CD4-positive, alpha-beta T cell treated with Interleukin-15 for 1 hour (primary cell): ENCODE measurements at regions not wholly inside any gene's neighbourhood (a gene's known extent, or its start where the extent isn't known, plus 50 kb on each side); places are given as distances from the start of the nearest gene placed in this dataset.
"Not testable (repeated sequence)": the region's sequence is repeated elsewhere in the genome, so short reads cannot be mapped to it uniquely, and the experiment has no call there.

Experiments used
- DNase-seq: peaks from one replicate; pipeline ENCODE4 v3.0.0-alpha.2; 2020

DNA sequence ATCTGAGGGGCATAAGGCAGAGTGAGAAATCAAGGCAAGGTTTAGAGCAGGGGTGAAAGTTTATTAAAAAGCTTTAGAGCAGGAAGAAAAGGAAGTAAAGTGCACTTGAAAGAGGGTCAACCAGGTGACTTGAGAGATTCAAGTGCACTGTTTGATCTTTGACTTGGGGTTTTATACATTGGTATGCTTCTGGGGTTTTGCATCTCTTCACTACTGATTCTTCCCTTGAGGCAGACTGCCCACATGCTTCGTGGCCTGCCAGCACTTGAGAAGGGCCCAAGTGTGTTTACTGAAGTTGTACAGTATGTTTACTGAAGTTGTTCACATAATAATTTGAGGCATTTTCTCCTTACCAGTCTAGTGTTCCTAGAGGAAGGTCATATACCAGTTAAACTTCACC, 367.0 kb upstream of the UBE2E2 start:
- DNase-seq: no peak

DNA sequence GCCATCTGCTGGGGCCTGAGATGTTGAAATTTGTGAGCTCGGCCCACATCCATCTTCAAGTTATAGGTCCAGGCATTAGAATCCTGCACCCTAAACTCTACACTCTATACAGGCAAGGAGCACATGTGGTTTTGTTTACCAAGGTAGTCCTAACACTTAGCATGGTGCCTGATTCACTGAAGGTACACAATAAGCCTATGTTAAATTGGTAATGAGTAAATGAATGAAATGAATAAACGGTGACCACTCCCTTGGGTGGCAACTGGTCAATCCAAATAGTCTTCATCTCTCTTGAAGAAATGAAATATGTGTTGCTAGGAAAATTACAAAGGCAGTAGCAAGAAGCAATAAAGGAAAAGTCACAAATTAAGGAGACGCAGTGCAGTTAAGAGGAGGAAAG, 359.3 kb upstream of the UBE2E2 start:
- DNase-seq: no peak

DNA sequence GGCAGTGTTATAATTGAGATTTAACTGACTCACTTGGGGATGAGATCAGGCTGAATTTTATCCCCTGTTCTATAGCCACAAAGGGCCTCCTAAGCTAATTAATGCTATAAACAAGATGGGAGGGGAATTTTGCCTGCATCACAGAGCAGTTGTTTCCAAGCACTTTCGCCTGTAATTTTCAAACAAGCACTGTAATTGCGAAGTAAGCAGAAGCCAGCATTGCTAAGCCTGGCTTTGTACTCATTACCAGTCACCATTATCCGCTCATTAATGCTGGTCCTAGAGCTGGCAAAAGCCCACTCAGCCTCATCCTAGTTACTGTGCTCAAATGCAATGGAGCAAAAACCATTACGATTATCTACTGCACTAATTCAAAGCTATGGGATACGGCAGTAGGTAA, 356.6 kb upstream of the UBE2E2 start:
- no peak for DNase-seq

DNA sequence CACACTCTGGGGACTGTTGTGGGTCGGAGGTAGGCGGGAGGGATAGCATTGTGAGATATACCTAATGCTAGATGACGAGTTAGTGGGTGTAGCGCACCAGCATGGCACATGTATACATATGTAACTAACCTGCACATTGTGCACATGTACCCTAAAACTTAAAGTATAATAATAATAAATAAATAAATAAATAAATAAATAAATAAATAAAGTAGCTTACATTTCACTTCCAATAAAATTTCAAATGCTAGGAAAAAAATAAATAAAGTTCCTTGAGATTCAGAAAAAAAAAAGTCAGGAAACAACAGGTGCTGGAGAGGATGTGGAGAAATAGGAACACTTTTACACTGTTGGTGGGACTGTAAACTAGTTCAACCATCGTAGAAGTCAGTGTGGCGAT, 353.5 kb upstream of the UBE2E2 start:
- not testable (repeated sequence) for DNase-seq

DNA sequence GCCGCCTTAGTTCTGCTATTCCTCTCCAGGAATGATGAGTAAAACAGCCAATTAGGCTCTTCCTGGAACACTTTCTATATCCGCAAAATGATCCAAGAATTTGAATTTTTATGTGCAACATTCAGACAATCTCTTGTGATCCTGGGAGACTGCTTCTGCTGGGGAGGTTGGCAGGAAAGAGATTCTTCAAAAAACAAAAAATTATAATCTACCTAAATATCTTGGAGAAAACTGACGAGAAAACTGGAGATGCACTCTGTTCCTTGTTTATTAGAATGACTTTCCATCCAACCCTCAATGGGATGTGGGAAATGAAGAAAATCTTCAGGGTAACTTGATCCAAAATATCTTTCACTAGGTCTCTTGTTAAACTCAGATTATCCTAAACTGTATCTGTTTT, 346.3 kb upstream of the UBE2E2 start:
- DNase-seq: no peak

DNA sequence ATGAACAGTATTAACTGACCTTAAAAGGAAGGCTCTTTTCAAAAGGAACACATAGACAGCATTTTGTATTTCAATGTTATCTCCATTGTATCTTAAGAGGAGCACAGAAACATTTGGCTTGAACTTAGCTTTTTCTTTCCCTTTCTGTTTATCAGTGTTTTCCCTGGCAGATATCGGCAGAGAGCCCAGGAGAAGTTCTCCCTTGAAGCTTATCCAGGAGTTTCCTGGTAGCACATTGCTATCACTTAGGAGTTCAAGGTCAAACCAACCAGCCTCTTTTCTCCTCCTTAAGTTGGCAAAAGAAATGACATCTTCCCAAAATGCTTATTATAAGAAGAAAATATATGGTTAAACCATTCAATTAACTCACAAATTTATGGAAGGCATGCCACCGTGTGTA, 344.6 kb upstream of the UBE2E2 start:
- no peak for DNase-seq

DNA sequence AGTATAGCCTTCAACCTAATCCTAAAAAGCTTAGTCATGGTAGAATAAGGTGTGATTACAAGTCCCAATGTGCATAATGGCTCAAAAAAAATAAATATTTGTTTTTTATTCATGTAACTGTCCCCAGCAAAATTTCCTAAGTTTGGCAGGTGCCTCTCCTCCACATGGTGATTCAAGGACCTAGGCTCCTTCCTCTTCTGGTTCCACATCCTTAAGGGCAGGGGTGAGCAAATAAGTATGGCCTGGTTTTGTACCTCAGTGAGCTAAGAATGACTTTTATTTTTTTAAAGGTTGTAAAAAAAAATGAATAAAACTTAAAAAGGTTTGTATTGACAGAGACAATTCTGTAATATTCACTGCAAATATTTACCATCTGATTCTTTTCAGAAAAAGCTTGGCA, 343.5 kb upstream of the UBE2E2 start:
- no peak for DNase-seq

DNA sequence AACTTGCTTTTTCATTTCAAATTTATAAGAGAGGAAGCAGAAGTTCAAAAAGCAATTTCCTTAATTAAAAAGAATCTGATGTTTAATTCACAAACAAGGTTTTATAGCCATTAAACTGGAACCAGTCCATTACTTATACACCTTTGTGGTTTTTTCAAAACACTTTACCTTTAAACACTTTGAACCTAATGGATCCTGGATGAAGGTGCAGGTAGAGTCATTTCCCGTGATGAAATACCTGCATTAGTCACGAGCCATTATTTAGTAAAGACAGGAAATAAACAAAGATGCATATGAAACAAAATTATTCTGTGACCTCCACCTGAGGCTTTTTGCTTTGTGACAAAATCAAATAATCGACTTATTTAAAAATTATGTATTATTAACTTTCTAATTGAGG, 341.7 kb upstream of the UBE2E2 start:
- DNase-seq: no peak

DNA sequence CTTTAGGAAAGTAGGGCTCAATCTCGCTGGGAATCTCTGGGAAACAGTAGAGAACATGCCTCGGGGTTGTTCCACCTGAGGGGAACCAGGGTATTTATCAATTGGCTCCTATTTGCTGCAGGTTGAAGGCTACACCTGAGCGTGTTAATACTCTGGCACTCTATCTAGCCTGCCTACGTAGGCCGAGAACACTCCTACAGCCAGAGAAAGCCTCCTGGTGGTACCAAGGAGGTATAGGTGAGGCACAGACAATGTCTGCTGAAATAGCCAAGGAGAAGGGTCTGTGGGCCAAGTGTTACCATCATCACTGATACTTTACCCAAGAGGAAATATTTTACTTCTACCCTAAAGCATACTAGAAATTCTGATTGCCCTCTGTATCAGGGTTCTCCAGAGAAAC, 341.0 kb upstream of the UBE2E2 start:
- DNase-seq: no peak

DNA sequence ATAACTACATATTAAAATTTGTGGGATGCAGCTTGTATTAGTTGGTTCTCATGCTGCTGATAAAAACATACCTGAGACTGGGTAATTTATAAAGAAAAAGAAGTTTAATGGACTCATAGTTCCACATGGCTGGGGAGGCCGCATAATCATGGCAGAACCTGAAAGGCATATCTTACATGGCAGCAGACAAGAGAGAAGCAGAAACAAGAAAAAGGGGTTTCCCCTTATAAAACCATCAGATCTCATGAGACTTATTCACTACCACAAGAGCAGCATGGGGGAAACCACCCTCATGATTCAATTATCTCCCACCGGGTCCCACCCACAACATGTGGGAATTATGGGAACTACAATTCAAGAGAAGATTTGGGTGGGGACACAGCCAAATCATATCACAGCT, 320.3 kb upstream of the UBE2E2 start:
- not testable (repeated sequence) for DNase-seq

DNA sequence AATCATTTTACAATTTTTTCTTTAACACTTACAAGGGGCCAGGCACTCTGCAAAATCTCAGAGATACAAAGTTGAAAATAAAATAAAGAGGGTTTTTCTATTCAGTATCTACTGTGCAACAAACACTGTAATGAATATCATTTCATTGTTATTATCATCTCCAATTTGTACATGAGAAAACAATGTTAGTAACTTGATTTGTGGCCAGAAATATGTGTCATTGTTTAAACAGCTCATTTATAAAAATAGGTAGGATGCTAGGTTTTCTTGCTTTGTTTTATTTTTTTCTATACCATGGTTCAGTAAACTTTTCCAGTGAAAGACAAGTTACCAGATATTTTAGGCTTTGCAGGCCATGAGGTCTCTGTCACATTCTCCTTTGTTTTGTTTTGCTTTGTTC, 318.1 kb upstream of the UBE2E2 start:
- DNase-seq: no peak

DNA sequence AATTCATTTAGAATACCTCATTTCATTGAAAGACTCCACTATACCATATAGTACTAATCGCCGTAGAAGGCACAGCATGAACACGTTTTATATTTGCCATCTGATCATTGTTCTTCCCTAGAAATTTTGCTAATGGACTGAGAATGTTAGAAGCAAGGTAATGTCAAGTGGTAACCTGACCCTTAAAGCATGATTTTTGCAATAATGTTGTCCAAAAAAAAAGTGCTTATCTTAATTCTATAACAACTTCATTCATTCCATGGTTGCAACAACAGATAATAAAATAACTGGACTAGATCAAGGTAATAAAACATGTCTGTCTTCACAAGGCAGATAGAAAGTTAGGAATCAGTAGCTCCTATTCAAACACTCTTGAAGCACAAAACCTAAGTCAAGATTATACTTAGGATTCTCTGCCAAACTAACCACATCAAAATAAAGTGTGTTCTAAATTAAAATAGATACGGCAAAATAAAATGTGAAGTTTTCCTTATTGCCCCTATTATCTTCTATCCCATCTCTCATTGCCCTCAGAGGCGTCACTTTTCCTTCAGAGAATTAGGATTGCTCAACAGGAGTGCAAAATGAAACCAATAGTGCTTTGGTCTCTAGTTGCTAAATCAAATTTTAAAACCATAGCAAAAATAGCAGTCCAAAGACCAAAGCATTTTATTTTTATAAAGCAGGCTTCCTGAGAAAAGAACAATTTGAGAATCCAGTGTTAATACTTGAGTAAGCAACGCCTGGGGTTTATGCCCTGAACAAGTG, 317.4 kb upstream of the UBE2E2 start:
- no peak for DNase-seq

DNA sequence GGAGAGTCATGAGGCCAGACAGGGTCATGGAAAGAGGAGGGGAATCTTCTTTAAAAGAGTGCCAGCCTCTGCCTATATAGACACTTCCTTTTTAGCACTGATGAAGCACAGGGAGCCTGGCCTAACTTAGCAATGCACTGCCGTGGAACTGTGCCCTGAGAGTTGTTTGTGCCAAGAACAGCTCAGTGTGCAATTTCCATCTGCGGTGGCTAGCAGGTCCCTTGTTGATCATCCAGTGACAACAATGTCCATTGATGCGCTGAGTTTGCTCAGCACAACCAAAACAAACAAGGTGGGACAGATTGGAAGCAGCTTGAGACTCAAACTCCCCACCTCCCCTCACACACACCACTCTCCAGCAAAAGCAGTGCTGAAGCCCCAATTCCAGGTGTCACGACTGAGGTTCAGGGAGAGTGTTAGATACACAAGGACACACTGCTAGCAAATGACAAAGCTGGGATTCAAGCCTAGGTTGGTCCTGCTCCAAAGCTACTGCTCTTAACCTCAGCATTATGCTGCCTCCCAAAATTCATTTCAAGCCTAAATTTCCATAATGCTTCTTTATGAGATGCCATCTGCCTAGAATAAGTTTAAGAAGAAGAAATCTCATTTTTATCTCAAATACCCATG, 316.6 kb upstream of the UBE2E2 start:
- DNase-seq: no peak

DNA sequence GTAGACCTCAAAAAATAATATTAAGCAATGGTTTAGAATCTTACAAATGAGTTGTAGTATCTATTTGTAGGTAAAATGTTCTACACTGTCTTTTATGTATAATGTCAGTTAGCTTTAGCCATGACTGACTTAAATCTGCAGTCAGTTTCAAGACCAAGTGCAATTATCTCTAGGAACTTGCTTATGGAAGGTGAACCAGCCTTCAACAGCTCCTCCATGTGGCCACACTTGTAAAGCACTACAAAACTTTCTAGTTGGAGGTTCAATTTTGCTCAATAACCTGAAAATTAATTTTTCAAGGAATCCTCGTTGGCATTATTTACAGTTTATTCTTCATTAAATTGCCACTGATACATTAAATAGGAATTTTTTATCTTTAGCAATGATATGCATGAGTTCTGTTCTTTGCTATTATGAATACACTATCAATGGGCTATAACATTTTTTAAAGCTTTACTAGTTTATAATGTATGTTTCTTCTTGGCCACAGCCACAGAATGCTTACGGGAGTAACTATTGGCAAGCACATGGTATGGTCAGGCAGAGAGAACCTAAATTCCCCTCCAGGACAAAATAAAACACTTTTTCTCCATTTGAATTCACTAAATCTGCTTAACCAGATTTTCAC, 315.3 kb upstream of the UBE2E2 start:
- no peak for DNase-seq

DNA sequence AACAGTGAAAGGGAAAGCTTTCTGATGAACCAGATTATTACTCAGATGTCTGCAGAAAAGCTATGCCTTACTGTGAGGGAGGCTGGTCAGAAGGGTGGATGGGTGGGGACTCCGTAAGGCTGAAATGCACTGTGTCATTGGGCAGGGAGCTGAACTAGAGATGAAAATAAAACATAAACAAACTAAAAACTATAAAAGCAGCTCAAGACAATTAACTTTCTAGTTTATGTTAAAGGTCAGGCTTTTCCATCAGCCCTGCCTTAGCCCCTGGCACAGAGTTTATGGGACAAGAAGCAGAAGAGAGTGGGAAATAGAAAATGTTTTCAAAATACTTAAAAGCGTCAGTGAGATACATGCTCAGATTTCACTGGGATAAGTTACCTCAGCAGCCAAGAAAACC, 310.0 kb upstream of the UBE2E2 start:
- DNase-seq: no peak

DNA sequence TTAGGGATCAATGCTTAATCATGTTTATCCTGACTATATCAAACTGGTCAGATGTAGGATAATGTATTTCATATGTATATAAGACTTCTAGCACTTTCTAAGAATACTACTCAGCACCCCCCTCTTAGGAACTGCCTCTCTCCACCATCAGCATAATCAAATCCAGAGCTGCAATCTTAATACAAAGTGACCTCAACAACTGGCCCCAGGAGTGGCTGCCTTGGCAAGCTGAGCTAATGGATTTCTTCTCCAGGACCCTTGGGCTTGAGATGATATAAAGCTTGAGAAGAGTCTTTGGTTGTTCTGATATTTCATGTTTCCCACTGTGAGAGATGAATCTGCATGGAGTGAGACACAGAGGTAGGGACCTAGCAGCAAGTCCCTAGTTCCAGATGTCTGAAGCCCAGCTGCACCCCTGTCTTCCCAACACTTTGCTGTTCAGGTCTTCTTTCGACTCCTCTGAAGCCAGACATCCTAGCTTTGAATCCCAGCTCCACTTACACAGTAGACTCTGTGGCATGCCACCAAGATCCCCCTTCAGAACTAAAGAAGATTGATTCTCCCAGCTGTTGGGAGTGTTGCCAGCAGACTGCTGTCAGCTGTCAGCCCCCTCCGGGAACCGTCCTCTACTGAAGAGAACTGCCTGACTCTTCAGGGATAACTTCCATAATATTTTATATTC, 309.3 kb upstream of the UBE2E2 start:
- DNase-seq: no peak

DNA sequence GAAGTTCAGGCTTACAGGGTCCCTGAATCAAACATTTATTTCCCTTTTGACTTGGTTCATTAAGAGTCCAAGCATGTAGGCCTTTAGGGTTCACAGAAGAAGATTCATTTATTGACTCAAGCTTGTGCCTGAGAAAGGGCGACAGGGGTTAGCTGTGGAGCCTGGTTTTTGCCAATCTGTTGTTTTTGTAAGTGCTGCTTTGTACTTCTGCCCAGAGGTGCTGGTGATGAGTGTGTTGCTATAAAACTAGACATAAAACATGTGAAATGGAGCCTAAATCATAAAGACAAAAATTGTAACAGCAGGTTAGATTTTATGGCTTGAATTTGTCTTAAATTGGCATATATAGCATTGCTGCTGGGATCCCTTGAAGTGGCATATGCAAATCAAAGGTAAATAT, 308.3 kb upstream of the UBE2E2 start:
- no peak for DNase-seq

DNA sequence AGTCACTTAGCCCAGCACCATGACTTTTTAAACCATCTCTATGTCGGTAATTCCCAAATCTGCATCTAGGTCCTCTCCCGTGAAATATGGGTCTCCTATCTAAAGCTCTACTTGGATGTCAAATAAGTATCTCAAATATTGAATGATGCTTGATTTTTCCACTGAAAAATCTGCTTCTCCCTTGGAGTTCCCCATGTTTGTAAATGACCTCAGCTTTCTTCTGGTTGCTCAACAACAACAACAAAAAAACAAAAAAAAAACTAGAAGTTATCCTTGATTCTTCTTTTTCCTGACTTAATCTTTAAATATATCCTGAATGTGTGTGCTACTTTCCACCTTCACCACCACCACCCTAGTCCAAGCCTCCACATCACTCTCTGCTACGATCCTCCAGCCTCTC, 307.5 kb upstream of the UBE2E2 start:
- DNase-seq: no peak

DNA sequence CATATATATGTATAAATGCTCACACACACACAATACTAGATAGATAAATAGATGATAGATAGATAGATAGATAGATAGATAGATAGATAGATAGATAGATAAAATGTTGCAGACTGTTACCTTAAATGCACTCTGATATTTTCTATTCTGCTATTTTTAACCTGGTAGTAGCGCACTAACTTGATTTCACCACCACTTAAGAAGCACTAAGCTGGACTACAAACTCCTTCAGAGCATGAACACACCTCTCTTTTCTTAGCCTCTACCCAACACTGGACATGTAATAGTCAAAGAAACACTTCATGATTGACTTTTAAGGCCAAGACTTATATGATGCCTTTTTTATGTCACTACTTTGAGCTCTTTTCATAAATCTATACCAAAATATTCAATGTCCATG, 304.6 kb upstream of the UBE2E2 start:
- no peak for DNase-seq

DNA sequence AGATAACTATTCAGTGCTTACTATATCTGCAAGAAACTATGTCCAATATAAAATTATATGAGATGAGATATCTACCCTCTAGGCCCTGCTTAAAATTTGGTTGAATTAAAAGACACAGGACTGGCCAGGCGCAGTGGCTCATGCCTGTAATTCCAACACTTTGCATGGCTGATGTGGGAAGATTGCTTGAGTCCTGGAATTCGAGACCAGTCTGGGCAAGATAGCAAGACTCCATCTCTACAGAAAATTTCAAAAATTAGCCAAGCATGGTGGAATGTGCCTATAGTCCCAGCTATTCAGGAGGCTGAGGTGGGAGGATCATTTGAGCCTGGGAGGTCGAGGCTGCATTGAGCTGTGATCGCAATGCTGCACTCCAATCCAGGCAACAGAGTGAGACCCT, 303.7 kb upstream of the UBE2E2 start:
- DNase-seq: no peak

DNA sequence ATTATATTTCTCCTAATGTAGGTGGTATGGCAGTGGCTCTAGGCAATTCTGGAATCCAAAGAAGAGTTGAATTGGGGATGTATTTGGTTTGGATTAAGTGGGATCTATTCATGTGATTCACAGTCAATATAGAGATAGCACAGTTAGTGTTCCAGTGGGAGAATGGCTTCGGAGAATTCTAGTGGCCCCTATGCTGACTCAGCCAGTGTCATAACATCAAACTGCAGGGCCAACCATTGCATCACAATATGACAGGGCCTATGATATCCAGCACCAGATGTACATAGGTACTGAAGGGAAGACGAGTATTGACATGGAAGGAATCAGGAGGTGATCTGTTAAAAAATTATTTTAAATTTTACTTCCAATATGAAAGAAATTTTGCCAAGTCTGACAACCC, 302.8 kb upstream of the UBE2E2 start:
- no peak for DNase-seq

DNA sequence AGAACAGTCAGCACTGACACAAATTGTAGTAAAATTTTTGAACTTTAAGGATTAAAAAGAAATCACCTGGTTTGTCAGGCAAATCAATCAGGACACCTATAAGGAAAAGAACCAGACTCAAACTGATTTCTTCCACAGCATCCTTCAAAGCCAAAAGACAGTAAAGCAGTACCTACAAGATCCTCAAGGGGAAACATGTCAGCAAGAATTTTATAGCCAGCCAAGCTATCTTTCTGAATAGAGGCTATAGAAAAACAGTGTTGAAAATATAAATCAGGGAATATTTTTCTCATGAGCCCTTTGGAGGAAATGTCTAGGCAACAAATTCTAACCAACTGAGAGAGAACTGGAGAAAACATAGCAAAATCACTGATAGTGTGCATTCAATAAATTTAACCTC, 301.4 kb upstream of the UBE2E2 start:
- no peak for DNase-seq

DNA sequence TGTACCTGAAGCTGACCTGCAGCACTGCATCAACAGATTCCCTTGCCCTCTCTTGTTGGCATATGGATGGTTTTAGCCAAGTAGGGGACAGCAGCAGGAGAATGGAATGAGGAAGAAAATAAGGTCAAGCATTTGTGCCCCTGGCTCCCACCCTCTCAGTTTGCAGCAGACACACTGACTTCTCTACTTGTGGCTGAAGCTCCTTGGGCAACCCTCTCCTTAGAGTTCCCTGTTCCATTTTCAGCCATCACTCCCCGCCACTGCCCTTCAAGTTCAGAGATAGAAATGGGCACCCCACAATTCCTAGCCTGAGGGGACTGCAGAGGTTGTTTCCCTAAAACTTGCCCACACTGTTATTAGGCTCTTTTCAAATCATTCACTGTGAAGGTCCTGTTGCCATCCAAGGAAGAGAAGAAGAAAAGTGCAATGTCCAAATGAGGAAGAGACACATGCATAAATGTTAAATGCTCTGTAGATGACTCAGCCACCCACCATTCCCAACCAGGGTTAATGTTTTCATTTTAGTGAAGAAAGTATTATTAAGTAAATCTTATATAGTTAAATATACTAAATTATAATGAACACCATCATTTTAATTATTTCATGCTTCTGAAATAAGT, 295.9 kb upstream of the UBE2E2 start:
- DNase-seq: no peak

DNA sequence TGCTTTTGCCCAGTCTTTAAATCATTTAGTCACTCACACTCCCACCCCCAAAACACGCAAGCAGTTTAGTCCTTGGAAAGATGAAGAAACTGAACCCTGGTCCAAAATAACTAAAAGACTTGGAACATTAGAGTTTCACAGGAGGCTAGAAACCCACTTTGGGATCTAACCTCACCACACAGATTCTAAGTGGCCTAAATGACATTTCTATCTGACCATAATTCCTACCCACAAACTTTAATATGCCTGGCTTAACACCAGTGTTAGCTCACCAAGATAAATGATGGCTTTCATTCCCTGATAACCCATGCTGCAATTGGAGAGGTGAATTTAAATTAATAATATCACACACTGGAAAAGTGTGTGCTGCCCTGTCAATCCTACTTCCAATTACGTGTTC, 295.3 kb upstream of the UBE2E2 start:
- DNase-seq: no peak
